Ascending aorta (tissue), 2 donors: ENCODE measurements at regions not wholly inside any gene's neighbourhood (a gene's known extent, or its start where the extent isn't known, plus 50 kb on each side); places are given as distances from the start of the nearest gene placed in this dataset.
"Not testable (repeated sequence)": the region's sequence is repeated elsewhere in the genome, so short reads cannot be mapped to it uniquely, and the experiment has no call there.

Experiments
- DNase-seq, 2 donors: peaks; one replicate each; pipeline ENCODE4 v3.0.0-alpha.2; 2019; ENCODE audit warnings: low spot score in 2 of 2
- H3K27ac ChIP-seq, 2 donors: fragments of 200-600 bp; sonication (generic); one replicate each; pipeline ENCODE4 v1.5.1; 2016 to 2017; ENCODE audit warnings: mild to moderate bottlenecking in 1 of 2
- H3K27me3 ChIP-seq: fragments of 200-600 bp; sonication (generic); one replicate; pipeline ENCODE4 v1.5.1; 2017
- H3K36me3 ChIP-seq, 2 donors: fragments of 200-600 bp; sonication (generic); one replicate each; pipeline ENCODE4 v1.5.1; 2016
- H3K4me1 ChIP-seq, 2 donors: fragments of 200-600 bp; sonication (generic); one replicate each; pipeline ENCODE4 v1.5.1; 2016 to 2017; ENCODE audit warnings: mild to moderate bottlenecking in 1 of 2
- H3K4me3 ChIP-seq, 2 donors: fragments of 200-600 bp; sonication (generic); one replicate each; pipeline ENCODE4 v1.5.1; 2016 to 2017; ENCODE audit warnings: mild to moderate bottlenecking in 1 of 2
- H3K9me3 ChIP-seq, 2 donors: fragments of 200-600 bp; sonication (generic); one replicate each; pipeline ENCODE4 v1.5.1; 2016
- intact Hi-C: fragments of 100-400 bp; cut with DNase I; formaldehyde crosslinking; loops from one replicate; pipeline ENCODE4 v1.15.1; 2023

DNA sequence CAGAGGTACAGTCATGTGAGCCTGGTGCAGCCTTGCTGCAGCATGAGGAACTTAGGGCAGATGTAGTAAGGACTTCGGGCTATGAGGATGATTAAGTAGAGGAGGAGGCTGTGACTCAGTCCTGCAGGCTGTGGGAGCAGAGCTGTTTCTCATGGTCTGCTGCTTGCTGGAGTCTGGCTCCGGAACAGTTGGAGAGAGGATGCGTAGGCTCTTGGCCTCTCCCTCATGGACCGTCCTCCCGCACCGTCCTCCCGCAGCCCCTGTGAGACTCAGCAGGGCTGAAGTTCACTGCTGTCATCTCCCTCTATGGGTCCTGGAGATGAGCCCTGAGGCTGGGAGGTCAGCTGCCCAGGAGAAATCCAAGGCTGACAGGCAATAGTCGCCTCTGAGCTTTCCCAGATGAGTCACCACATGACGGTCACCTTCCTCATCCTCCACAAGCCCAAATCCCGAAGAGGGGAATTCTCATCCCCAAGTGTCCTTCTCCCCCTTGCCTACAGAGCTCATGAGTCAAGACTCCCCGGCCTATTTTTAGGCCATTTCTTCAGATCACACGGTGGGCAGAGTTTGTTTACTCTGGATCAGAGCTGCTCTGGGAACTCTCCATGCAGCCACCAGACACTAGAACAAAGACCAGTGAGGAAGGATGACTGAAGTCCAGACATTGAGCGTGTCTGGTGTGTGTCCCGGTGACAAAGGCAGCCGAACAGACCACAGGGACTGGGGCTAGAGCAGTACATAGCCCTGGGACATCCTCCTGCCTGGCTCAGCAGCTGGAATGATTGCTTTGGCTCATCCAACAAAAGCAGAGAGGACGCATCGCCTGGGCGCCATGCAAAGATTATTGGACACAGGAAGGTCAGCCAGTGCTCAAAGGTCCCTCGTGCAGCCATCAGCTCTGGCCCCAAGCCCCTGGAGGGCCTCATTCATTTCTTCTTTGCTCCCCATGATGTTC lies 134.5 kb downstream of the NPIPB11 start:
- intact Hi-C loops, H3K4me3 ChIP-seq, H3K9me3 ChIP-seq, H3K36me3 ChIP-seq, H3K27me3 ChIP-seq: not testable (repeated sequence)
- DNase-seq, result peak; percentile 30 to 78
- Histone ChIP-seq H3K4me1 (peaks cover 11 to 24% of the 10 kb centered on the region in 2 donors), H3K27ac (peak overlapping the region; percentile 70 to 78)

- H3K27ac ChIP-seq, H3K27me3 ChIP-seq, intact Hi-C loops, DNase-seq, H3K9me3 ChIP-seq, H3K4me3 ChIP-seq, H3K36me3 ChIP-seq: not testable (repeated sequence)
- H3K4me1 ChIP-seq, result peaks cover 11 to 24% of the 10 kb centered on the region in 2 donors
Observed at GRCh38 chr16:29270923-29271322, 135.6 kb downstream of the NPIPB11 start.

GRCh38 chr16:29270033-29270432 lies 136.5 kb downstream of the NPIPB11 start:
- H3K4me3 ChIP-seq, DNase-seq, H3K27me3 ChIP-seq, H3K36me3 ChIP-seq, H3K9me3 ChIP-seq, intact Hi-C loops: not testable (repeated sequence)
- H3K27ac ChIP-seq, result peak overlapping the region; percentile 60 to 66
- peaks cover 12 to 26% of the 10 kb centered on the region in 2 donors for H3K4me1 ChIP-seq

DNA sequence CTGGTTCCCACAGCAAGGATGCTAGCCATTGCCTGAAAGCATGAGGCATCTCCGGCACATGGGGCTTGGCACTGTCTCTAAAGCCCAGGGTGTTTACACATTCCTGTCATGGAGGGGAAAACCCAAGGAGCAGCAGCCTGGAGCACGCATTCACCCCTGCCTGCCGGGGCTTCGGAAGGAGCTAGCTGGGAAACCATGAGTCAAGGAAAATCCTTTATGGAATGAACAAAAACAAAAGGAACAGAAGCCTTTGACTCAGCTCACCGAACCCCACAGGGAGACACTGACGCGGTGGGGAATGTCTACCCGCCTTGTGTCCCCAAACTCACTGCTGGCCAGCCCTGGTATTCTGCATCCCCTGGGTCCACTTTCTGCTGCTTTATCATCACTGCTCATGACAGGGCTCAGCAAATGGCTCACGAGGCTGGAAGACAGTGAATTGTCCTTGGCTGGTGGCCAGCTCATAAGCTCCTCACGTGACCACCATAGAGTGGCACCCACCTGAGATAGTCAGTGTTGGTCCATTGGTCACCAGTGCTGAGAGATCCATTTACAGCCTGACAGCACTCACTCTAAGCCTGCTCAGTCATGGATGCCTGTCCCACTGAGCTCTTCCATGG lies 137.2 kb downstream of the NPIPB11 start:
- H3K9me3 ChIP-seq, H3K4me3 ChIP-seq, intact Hi-C loops, H3K27me3 ChIP-seq, H3K36me3 ChIP-seq: not testable (repeated sequence)
- H3K27ac ChIP-seq, result peak overlapping the region; percentile 60 to 66
- H3K4me1 ChIP-seq, result peaks cover 18 to 33% of the 10 kb centered on the region in 2 donors
- peak in 1 of 2 donors; percentile 82 for DNase-seq

DNA sequence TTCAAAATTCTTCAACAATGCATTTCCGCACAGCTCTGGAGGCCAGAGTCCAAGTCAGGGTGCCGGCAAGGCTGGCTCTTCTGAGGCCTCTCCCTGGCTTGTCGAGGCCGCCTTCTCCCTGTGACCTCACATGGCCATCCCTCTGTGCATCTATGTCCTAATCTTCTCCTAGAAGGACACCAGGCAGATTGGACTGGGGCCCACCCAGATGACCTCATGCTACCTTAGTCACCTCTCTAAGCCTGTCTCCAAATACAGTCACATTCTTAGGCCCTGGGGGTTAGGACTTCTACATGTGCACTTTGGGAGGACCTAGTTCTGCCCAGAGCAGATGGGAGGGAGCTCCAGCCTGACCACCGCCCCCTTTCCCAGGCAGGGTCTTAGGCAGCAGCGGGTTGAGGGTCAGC lies 137.7 kb downstream of the NPIPB11 start:
- peak overlapping the region; percentile 60 to 66 for H3K27ac ChIP-seq
- H3K27me3 ChIP-seq, intact Hi-C loops, H3K4me3 ChIP-seq, H3K9me3 ChIP-seq, H3K36me3 ChIP-seq: not testable (repeated sequence)
- DNase-seq, result peak in 1 of 2 donors; percentile 86
- peaks cover 22 to 37% of the 10 kb centered on the region in 2 donors for H3K4me1 ChIP-seq

GRCh38 chr16:29268348-29268747 lies 138.2 kb downstream of the NPIPB11 start:
- H3K4me3 ChIP-seq, H3K9me3 ChIP-seq, intact Hi-C loops, H3K36me3 ChIP-seq, H3K27me3 ChIP-seq, DNase-seq: not testable (repeated sequence)
- peaks cover 22 to 41% of the 10 kb centered on the region in 2 donors for H3K4me1 ChIP-seq
- peak overlapping the region; percentile 60 to 66 for H3K27ac ChIP-seq

- H3K36me3 ChIP-seq, H3K27me3 ChIP-seq, H3K9me3 ChIP-seq, H3K4me3 ChIP-seq, intact Hi-C loops: not testable (repeated sequence)
- H3K4me1 ChIP-seq, result peaks cover 20 to 41% of the 10 kb centered on the region in 2 donors
- peak overlapping the region in 1 of 2 donors; percentile 60 for H3K27ac ChIP-seq
- peak in 1 of 2 donors; percentile 37 for DNase-seq
Observed at GRCh38 chr16:29267891-29268290, 138.6 kb downstream of the NPIPB11 start.

GRCh38 chr16:29267055-29267619 lies 139.4 kb downstream of the NPIPB11 start:
- H3K4me3 ChIP-seq, H3K9me3 ChIP-seq, H3K27me3 ChIP-seq, H3K36me3 ChIP-seq, intact Hi-C loops, DNase-seq: not testable (repeated sequence)
- peak overlapping the region; percentile 32 to 63 for H3K27ac ChIP-seq
- H3K4me1 ChIP-seq, result peaks cover 18 to 41% of the 10 kb centered on the region in 2 donors

DNA sequence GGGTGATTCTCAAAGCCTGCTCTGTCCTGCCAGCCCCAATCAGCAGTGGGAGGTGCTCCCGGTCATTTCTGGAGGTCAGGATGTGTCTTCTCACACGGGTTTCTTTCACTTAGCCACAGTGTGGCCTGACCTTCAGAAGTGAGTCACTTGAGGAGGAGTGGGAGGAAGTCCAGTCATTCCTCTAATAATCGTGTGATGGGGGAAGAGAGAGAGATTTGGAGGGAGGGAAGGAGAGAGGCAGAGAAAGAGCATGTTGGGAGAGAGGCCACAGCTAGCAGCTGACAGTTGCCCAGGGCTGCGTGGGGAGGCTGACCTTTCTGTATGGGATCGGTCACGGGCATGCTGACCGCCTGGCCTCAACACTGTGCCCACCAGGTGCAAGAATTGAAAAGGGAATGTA lies 139.9 kb downstream of the NPIPB11 start:
- H3K4me1 ChIP-seq, result peaks cover 17 to 39% of the 10 kb centered on the region in 2 donors
- intact Hi-C loops, DNase-seq, H3K9me3 ChIP-seq, H3K4me3 ChIP-seq, H3K36me3 ChIP-seq, H3K27me3 ChIP-seq: not testable (repeated sequence)
- peak overlapping the region in 1 of 2 donors; percentile 32 for H3K27ac ChIP-seq

DNA sequence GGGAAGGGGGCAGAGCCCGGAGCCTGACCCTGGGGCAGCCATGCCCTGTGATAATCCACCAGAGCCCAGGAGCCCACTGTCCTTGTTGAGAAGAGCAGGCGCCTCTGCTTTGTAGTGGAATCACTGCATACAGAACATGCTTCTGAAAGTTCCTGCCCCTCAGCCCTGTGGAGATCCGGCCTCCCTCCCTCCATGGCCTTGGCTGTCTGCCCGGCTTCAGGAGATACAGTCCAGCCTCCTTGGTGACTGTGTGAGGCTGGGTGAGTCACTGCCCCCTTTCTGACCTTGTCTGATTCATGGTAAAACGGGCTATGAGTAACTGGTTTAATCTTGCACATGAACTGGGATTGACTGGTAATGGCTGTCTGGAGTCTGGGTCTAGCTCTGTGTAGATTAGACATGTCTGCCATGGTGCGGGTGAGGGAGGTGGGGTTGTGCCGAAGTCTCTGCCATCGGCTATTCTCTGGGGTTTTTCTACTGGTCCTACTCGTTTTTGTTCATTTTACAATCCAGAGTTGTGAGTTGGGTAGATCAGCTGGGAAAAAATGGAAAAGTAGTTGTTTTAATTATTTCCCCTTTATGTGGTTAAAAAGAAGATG lies 141.2 kb downstream of the NPIPB11 start:
- H3K4me1 ChIP-seq, result peaks cover 14 to 41% of the 10 kb centered on the region in 2 donors
- H3K27ac ChIP-seq, result peak overlapping the region; percentile 73 to 81
- H3K9me3 ChIP-seq, intact Hi-C loops, H3K36me3 ChIP-seq, H3K4me3 ChIP-seq, H3K27me3 ChIP-seq: not testable (repeated sequence)
- DNase-seq, result peak; percentile 93 to 99

DNA sequence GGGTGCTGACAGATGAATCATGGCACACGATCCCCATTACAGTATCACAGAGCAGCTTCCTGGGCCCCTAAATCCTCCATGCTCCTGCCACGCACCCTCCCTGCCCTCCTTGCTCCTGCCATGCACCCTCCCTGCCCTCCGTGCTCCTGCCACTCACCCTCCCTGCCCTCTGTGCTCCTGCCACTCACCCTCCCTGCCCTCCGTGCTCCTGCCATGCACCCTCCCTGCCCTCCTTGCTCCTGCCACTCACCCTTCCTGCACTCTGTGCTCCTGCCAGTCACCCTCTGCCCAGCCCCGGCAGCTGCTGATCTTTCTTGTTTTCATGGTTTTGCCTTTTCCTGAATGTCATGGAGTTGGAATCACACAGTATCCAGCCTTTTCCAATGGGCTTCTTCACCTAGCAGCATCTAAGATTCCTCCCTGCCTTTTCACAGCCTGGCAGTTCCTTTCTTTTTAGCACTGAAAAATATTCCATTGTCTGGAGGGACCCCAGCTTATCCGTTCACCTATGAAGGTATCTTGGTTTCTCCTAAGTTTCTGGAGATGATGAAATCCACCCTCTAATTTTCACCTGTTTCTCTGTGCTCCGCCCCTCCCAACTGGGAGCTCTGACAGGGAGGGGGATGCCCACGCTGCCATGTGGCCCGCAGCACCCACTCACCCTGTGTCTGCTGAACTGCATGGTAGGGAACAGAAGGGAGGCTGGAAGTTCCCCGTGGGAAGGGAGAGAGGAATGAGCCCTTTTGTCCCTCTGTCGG lies 142.3 kb downstream of the NPIPB11 start:
- peak overlapping the region; percentile 73 to 81 for H3K27ac ChIP-seq
- H3K9me3 ChIP-seq, H3K4me3 ChIP-seq, H3K36me3 ChIP-seq, H3K27me3 ChIP-seq, DNase-seq, intact Hi-C loops: not testable (repeated sequence)
- H3K4me1 ChIP-seq, result peaks cover 14 to 36% of the 10 kb centered on the region in 2 donors

- H3K4me3 ChIP-seq, H3K27me3 ChIP-seq, intact Hi-C loops, DNase-seq, H3K9me3 ChIP-seq, H3K36me3 ChIP-seq: not testable (repeated sequence)
- peak overlapping the region; percentile 87 to 93 for H3K27ac ChIP-seq
- peaks cover 14 to 30% of the 10 kb centered on the region in 2 donors for H3K4me1 ChIP-seq
Observed at GRCh38 chr16:29262725-29263124, 143.8 kb downstream of the NPIPB11 start.
